Smooth muscle cell of the brain vasculature (primary cell): ENCODE measurements at regions not wholly inside any gene's neighbourhood (a gene's known extent, or its start where the extent isn't known, plus 50 kb on each side); places are given as distances from the start of the nearest gene placed in this dataset.

Experiments used
- DNase-seq: peaks from one replicate; pipeline ENCODE4 v3.0.0-alpha.2; 2012; ENCODE audit warnings: low read depth, low spot score

GRCh38 chr18:23341983-23342382, 111.1 kb upstream of the RIOK3 start:
- no peak for DNase-seq

GRCh38 chr18:23342506-23342905, 110.6 kb upstream of the RIOK3 start:
- DNase-seq: no peak

- no peak for DNase-seq
Measured at GRCh38 chr18:23350188-23350587, 102.9 kb upstream of the RIOK3 start.

- DNase-seq: no peak
Measured at GRCh38 chr18:23351521-23351920, 101.6 kb upstream of the RIOK3 start.

GRCh38 chr18:23352042-23352441, 101.0 kb upstream of the RIOK3 start:
- no peak for DNase-seq

GRCh38 chr18:23353459-23353858, 99.6 kb upstream of the RIOK3 start:
- DNase-seq: no peak

- no peak for DNase-seq
Measured at GRCh38 chr18:23354625-23355024, 98.5 kb upstream of the RIOK3 start.

GRCh38 chr18:23355206-23355605, 97.9 kb upstream of the RIOK3 start:
- no peak for DNase-seq

- DNase-seq: no peak
Measured at GRCh38 chr18:23356424-23356823, 96.7 kb upstream of the RIOK3 start.

GRCh38 chr18:23356915-23357601, 96.0 kb upstream of the RIOK3 start:
- no peak for DNase-seq

GRCh38 chr18:23357996-23358594, 95.0 kb upstream of the RIOK3 start:
- DNase-seq: no peak

GRCh38 chr18:23359421-23359820, 93.7 kb upstream of the RIOK3 start:
- no peak for DNase-seq

- DNase-seq: no peak
Measured at GRCh38 chr18:23363865-23364570, 89.1 kb upstream of the RIOK3 start.

GRCh38 chr18:23365602-23366001, 87.5 kb upstream of the RIOK3 start:
- no peak for DNase-seq

GRCh38 chr18:23369266-23369665, 83.8 kb upstream of the RIOK3 start:
- DNase-seq: no peak

- DNase-seq: no peak
Measured at GRCh38 chr18:23373570-23373969, 79.5 kb upstream of the RIOK3 start.

- DNase-seq: no peak
Measured at GRCh38 chr18:23377669-23378301, 75.3 kb upstream of the RIOK3 start.

- DNase-seq: no peak
Measured at GRCh38 chr18:23378302-23378686, 74.8 kb upstream of the RIOK3 start.

GRCh38 chr18:23380001-23380550, 73.0 kb upstream of the RIOK3 start:
- no peak for DNase-seq

- DNase-seq: no peak
Measured at GRCh38 chr18:23380817-23381216, 72.3 kb upstream of the RIOK3 start.

GRCh38 chr18:23383494-23383893, 69.6 kb upstream of the RIOK3 start:
- no peak for DNase-seq
